ENCODE measurements at regions not wholly inside any gene's neighbourhood (a gene's known extent, or its start where the extent isn't known, plus 50 kb on each side); places are given as distances from the start of the nearest gene placed in this dataset.

DNA sequence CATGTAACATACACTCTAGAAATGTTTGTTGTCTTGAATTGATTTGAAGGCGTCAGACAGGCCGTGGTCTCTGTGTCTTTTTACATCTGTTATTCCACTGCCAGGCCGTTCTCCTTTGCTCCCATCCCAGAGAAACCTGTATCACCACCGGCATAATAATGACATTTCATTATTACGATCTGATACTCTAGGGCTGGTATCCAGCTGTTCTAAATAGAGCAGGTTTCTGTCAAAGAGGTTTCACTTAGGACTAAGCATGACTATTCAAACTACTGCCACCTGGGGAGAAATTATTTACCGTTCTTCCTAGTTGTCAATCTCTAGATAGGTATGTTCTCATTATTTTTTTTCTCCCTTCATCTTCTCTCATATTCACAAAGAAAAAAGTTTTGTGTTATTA is 1016.2 kb upstream of the EEF2KMT start:
- TF ChIP-seq ESRRG (CRISPR knock-in tag; IDR thresholded peaks at IDR 0.05) (no peak), RARB (CRISPR knock-in tag; IDR thresholded peaks at IDR 0.05) (no peak), PATZ1 (CRISPR knock-in tag; IDR thresholded peaks at IDR 0.05; ENCODE audit: borderline replicate concordance) (no peak), ARNTL (CRISPR knock-in tag; IDR thresholded peaks at IDR 0.05; ENCODE audit: borderline replicate concordance, low read depth) (no peak), ZNF8 (CRISPR knock-in tag; IDR thresholded peaks at IDR 0.05) (no peak), ZFP30 (CRISPR knock-in tag; IDR thresholded peaks at IDR 0.05) (no peak), SNAI2 (CRISPR knock-in tag; IDR thresholded peaks at IDR 0.05) (no peak)

Measured in SK-N-SH treated with all-trans-retinoic acid at 6 μM for 48 hours (cell line).